ENCODE measurements at regions not wholly inside any gene's neighbourhood (a gene's known extent, or its start where the extent isn't known, plus 50 kb on each side); places are given as distances from the start of the nearest gene placed in this dataset.
"Not testable (repeated sequence)": the region's sequence is repeated elsewhere in the genome, so short reads cannot be mapped to it uniquely, and the experiment has no call there.

DNA sequence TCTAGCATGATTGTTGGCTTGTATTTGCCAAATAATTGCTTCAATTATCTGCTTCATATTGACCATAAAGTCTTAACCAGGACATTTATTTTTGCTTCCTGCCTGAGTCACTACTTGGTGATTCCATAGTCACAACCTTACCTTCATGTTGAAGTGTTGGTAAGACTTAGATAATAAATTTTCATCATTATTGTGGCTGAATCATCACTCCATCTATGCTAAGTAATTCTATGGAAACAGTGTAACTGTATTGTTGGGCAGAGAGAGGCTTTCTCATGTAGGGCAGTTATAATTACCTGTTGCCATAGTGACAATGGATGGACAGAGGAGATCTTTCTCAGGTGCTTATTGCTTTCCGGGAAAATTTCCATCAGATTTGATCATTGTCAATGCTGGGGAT lies 330.7 kb upstream of the LRRC3B start:
- no peak for DNase-seq

DNA sequence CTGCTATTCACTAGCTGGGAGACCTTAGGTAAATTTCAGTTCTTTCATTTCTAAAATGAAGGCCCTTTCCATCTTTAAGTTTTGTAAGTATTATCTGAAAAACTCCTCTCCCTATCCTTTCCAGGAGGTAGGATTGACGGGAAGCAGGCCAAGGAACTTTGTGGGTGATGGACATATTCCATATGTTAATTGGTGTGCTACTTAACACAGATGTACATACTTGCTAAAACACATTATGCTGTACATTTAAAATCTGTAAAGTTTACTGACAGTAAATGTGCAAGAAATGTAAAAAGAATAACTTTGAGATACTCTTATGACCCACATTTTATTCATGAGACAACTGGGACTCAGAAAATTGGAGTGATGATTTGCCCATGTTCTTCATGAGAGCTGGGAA lies 329.8 kb upstream of the LRRC3B start:
- DNase-seq: no peak

DNA sequence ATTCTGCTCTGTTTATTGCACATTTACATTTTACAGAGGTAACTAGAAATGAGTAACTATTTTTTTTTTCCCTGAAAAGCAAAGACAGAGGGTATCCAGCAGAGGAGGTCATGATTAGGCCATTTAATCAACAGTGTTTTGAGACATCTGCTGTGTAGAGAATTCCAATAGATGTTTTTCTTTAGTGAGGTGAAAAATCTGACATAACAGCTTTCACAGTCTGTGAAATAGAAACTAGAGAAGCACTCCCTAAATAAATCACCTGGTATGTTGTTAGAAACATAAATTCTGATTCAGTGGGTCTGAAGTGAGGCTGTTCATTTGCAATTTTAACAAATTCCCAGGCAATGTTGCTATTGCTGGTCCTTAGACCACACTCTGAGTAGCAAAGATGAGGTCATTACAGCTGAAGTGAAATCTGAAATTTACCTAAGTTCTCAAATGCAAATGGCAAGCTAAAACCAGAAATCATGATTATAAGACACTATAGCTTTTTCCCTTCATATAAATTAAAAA lies 329.2 kb upstream of the LRRC3B start:
- DNase-seq: no peak

DNA sequence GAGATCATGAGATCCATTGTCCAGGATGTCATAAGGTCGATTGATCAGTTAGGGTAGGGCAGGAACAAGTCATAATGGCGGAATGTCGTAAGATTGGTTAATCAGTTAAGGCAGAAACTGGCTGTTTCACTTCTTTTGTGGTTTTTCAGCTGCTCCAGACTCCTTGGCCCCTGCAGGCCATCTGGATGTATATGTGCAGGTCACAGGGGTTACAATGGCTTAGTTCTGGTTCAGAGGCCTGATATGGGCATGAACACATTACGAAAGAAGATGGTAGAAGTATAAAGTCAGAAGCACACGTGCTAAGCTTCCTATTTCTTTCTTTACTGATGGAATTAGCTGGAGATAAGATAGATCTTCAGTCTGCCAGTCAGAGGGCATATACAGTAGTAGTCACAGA lies 315.4 kb upstream of the LRRC3B start:
- DNase-seq: no peak

DNA sequence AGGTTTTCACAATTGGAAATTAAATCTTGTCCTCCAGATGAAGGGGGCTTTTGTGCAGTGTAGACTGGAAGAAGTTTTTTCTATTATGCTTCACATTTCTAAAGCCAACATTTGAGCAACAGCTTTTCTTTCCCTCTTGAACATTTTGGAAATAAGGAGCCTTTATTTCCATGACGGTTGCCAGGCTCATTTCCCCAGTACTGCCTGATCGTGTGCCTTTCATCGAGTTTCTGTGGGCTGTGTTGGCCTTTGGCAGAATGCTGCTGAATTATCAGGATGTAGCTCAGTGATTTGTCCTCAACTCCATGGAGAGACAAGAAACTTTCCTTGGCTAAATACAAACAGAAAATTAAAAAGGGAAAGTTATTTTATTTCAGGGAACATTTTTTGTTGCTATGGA lies 314.8 kb upstream of the LRRC3B start:
- no peak for DNase-seq

DNA sequence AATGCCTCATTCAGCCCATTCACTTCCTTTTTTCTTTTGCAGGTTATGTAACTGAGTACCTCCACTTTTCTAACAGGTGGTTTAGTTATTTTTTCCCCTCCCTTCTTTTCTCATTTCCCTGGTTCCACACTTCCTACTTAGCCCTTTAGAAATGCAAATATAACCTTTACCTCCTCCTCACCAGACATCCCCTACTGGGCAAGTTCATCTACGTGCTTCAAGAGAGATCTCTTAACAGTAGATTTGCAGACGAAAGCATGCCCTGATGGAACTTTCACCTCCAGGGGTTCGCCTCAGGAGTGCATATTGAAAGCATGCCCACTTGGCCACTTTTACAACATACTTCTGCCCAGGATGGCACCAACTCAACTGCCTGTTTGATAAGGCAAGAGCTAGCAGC lies 314.1 kb upstream of the LRRC3B start:
- DNase-seq: no peak

DNA sequence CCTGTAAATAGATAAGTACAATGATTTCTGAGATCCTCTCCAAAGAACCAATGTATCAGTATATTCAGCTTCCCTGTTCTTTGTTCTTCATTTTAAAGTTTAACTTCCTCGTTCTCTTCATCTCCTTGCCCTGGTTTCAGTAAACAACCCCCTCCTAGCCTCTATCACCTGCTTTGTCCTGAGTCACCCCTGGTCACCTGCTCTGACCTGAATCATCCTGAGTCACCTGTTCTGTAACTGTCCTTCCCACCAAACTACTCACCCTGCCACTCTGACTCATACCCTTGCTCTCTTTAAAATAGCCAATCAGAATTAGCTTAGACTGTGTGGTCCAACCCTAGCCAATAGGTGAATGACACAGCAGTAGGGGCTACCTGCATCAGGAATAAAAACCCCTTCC lies 313.0 kb upstream of the LRRC3B start:
- DNase-seq: not testable (repeated sequence)

DNA sequence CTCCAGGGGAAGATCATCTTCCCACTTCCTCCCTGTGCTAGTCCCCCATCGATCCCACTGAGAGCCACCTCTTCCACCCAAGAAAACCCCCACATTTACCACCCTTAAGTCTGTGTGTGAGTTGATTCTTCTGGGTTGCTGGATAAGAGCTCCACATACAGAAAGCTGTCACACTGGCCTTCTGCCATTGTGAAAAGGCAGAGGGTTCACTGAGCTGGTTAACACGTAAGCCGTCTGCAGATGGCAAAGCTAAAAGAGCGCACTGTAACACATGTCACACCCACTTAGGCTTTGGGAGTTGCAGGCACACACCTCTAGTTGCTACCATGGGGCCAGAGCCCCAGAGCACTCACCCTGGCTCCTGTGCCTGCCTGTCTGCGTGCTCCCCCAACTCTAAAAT lies 309.8 kb upstream of the LRRC3B start:
- DNase-seq: no peak

DNA sequence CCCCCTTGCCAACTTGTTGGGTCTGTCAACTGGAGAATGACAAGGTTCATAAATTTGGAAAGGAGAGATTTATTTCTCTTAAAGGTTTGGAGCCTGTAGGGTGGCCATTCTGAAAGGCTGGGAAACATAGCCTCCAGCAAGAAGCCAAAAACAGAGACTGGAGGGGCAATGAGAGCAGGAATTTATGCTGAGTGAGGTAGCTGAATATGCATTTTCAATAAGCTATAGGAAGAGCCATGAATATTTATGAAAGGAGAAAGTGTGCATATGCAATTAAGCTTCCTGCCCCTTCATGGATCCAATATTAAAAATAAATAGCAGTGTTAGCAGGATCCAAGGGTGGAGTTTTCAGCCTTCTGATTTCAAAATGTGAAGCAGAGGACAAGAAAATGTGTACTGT lies 306.1 kb upstream of the LRRC3B start:
- no peak for DNase-seq

DNA sequence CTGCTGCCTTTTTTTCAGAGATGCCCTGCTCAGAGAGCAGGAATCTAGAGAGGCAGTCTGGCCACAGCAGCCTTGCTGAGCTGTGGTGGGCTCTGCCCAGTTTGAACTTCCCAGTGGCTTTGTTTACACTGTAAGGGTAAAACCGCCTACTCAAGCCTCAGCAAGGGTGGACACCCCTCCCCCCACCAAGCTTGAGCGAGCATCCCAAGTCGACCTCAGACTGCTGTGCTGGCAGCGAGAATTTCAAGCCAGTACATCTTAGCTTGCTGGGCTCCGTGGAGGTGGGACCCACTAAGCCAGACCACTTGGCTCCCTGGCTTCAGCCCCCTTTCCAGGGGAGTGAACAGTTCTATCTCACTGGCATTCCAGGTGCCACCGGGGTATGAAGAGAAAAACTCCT lies 298.8 kb upstream of the LRRC3B start:
- DNase-seq: not testable (repeated sequence)

DNA sequence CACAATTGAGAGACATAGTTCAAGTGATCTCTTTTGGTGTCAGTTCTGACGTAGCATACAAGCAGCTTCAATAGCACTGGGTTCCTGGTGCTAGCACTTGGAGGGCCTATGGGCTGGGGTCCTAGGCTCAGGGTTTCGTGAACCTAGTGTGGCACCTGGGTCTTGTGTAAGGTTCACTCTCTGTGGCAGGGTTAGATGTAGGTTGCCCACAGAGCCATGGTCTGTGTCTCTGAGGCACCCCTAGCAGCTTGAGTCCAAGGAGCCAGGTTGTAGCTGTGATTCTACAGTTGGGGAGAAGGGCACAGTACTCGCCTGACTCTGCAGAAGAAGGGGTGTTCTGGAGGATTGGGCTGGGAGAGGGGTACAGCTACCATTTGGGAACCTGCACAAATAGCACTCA lies 282.6 kb upstream of the LRRC3B start:
- DNase-seq: no peak

DNA sequence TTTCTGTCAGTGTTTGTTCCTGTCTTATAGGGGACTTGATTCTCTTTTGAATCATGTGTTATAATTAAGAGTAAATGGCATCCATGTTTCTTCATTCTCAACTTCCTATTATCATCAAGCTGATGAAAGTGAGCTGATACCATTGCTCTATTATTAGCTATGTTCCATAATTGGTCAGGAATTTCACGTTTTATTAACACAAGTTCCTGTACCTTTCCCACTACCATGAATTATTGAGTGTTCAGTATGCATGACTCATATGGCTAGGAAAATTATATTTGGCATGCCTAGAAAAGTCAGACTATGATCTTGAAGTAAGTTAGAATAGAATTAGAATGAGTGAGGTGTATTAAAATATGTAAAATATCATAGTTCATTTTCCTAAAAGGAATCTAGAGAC lies 278.9 kb upstream of the LRRC3B start:
- DNase-seq: no peak

DNA sequence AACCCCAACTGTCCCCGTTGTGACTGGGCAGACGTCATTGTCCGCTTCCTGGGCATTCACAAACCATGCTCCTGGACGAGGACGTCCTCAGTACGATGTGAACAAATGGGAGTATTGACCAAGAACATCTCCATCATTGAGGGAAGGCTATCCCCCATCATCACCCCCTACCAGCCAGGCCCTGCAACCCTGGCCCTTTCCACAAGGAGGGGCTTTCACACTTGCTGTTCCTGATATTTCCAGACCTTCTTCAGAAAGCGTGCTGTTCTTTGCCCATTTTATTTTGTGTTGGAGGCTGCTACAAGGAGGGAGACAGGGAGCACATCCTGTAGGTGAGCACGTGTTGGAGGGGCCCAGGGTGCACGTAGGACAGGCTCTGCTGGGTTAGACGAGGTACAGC lies 277.0 kb upstream of the LRRC3B start:
- no peak for DNase-seq

DNA sequence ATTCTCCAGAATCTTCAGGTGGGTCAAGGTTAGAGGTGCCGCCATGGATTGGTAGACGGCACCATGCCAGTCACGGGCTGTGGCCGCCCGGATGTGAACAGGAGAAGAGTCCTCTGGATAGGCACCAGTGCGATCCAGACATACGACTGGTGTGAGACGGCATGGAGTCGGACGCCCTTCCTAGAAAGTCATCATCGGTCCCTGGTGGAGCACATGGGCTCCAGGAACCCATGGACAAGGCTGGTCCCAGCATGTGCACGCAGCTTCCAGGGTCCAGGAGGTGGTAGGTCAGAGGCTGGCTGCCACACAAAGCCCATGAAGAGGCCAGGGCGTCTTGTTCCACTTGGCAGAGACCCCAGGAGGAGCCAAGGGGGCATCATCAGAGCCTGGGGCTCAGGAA lies 276.1 kb upstream of the LRRC3B start:
- no peak for DNase-seq

DNA sequence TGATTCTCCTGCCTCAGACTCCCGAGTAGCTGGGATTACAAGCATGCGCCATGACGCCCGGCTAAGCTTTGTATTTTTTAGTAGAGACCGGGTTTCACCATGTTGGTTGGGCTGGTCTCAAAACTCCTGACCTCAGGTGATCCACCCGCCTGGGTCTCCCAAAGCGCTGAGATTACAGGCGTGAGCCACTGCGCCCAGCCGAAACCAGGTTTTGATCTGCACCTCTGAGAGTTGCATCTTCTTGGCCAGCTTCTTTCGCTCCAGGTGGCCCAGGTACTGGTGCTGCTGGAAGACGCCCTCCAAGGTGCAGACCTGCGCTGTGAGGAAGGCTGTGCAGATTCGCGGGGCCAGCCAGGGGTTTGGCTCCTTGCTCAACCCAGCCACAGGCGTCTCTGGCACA lies 275.4 kb upstream of the LRRC3B start:
- no peak for DNase-seq

DNA sequence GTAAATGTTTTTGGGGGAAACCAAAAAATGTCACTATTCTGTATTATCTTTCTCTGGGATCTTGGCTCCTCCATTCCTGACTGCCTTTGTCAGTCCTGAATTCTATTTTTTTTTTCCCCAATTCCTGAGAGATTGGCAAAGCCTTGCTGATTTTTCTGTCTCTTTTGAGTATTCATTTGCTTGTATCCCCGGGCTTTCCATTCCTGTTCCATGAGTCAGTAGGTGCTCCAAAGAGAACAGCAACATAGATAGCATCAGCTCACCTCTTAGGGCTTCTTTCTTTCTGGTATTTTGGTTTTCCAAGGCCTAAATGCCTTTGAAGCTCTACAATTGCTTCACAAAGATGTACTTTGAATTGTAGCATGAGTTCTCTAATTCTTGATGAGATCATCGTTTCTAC lies 271.7 kb upstream of the LRRC3B start:
- DNase-seq: no peak

DNA sequence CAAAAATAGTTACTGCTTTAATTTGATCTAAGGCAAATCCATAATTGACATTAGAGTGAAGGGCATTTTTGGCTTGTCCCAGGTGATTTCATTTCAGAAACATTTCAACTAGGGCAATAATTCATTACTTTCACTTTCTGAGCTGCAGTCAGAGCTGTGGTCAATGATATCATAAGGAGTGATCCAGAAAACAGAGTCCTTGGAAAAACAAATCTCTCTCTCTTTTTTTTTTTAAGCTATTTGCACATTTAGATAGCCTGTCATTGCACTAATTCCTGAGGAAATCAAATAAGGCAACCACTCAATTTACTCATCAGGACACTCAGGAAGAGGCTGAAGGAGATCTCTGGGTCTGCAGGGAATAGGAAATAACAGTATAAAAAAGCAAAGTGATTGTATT lies 269.5 kb upstream of the LRRC3B start:
- DNase-seq: no peak

DNA sequence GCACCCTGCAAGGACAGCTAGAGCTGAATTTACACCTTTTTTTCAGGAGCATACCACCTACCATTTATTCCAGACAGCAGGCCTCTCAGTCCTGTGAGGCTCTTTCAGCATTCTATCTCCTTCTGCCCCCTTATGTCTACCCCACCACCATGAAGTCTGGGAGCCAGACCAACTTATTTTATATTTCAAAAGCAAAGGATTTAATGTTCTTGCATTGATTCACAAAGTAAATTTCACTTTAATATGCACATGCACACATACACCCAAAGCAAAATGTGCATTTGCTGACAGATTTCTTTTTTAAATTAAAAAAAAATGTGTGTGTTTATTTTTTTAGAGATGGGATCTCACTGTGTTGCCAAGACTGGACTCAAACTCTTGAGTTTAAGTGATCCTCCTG lies 264.2 kb upstream of the LRRC3B start:
- DNase-seq: no peak

DNA sequence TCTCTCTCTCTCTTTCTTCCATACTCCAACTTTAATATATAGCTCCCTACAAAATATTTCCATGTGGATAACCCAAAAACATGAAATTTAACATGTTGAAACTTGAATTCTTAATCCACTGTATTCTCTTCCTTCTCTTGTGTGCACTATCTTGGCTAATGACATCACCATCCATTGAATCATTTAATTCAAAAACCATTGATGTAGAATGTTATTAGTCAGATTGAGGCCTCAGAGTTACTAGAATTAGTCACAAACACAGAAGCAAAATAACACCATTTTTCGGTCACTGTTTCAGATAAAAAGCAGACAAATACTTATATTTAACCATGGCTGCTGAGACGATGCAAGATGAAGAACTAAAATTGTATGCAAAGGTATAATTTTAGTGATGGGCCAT lies 256.9 kb upstream of the LRRC3B start:
- no peak for DNase-seq

DNA sequence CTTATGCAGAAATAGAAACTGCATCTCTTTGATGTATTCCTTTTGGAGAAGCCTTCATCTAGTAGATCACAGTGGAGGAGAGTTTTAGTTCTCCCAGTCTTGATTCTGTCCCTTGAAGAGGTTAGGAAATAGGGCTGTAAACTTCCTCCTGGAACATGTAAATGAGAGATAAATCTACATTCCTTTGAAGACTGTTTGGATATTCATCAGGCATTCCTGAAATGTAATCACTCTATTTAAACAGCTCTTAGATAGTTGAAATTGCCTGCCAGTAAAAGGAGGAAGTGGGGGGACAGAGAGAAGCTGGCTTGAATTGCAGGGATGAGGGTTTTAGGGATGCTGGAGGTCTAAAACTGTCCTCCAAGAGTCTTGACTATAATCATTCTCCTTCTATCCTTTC lies 254.3 kb upstream of the LRRC3B start:
- no peak for DNase-seq

DNA sequence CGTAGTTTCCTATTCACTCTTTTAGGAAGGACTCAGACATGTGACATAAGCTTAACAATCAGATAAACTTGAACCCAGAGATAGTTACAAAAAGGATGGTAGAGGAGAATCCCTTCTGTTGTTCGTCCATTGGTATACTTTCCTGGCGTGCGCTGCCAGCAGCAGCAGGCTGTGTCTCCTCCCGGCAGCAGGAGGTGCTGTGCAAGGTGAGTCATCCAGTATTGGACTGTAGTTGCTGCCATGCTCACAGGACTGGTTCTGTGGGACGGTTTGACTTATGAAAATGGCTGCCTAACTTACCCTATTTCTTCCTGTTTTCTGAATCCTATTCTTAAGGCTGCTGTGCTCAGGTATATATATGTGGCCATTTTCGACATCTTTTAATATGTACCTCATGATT lies 253.4 kb upstream of the LRRC3B start:
- DNase-seq: no peak

DNA sequence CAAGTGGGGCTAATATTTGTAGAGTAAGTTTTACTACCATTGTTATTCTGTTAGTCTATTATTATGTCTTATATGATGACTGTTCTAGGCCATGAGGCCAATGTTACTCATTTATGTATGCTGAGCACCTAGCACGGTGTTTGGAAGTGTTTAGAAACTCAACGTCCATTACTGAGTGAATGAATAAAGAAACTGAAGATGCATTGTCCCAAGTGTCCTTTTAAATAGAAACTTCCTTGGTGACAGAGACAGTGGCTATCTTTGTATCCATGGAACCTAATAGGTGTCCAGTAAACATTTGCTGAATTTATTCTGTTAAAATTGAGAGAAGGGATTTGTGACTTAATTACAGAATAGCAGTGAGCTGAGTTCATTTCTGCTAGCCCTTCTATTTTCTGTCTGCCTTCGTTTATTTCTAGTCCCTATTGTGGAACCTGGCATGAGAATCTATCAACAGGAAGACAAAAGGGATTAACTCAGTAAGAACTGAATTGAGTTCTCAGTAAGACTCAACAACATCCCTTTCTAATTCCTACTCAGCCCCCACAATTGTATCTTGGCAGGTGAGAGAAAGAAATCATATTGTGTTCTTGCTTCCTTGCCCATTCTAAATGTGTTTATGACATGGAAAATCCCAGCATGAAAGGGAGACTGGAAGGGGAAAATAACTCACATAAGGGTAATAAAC lies 246.6 kb upstream of the LRRC3B start:
- DNase-seq: no peak

DNA sequence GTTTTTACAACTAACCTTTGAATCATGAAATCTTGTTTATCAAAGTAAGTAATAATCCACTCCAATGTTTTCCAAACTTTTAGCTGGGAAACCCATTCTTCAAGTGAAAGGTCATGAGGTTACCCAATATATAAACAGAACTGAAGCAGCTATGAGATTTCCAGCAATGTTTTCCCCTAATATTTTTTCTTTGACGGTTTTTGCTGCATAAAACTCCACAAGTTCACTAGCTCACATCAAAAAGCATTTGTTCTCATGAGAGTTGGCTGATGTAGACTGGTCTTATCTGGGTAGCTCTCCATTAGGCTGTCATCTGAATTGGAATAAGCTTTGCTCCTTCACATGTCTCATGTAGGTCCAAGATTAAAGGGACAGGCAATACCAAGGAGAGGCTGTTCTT lies 241.2 kb upstream of the LRRC3B start:
- no peak for DNase-seq

DNA sequence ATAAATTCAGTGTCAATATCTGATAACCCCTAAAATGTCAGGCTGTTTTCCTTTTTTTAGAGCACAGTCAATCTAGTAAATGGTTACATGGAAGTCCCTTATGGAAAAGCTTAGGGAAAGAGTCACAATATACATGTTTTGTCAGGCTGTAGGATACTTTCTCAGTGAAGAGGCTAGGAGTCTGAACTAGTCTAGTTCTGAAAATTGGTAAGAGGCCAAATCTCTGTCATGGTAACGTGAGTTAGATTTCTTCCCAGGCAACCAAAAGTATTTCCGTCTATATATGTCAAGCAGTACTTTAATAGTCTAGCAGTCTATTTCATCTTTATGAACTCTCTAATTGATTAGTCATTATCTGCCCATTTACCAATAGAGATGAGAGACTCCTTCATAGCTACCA lies 215.9 kb upstream of the LRRC3B start:
- DNase-seq: no peak

DNA sequence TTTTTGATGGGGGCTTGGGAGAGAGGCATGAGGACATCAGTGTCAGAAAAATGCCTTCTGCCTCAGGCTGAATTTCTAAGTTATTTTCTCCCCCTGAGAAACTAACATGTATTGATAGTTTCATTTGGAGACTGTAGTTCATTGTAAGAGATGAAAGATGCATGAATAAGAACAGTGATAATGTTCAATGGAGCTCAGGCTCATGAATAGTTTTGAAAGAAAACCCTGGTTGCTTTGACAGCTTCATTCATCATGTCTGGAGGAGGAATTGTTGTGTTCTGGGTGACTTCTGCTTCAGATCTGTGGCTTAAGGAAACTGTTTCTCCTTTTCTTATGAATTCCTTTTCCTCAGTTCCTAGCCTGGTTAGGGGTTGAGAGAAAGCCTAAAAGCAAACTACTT lies 204.0 kb upstream of the LRRC3B start:
- no peak for DNase-seq

DNA sequence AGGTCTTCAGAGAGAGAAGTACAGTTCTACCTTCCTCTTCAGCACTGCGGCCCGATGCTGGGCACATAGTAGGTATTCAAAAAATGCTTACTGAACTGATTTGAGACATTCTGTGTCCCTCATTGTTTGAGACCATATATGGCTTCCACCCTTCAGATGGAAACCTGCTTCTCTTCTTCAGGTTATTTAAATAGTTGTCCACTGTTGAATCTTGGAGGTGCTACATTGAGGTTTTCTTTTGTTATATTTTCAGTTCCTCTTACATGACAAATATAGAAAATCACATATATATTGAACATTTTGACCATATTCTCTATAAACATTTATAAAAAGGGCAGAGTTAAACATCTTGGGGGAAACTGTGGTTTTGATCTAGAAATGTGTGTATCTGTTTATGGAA lies 200.2 kb upstream of the LRRC3B start:
- DNase-seq: no peak
